ENCODE measurements at regions not wholly inside any gene's neighbourhood (a gene's known extent, or its start where the extent isn't known, plus 50 kb on each side); places are given as distances from the start of the nearest gene placed in this dataset.
"Not testable (repeated sequence)": the region's sequence is repeated elsewhere in the genome, so short reads cannot be mapped to it uniquely, and the experiment has no call there.

GRCh38 chr1:219560856-219561255 is 52.0 kb downstream of the ZC3H11B start:
- no peak for DNase-seq (ENCODE audit: low read depth)

- no peak for DNase-seq (ENCODE audit: low read depth)
Observed at GRCh38 chr1:219559899-219560298, 53.0 kb downstream of the ZC3H11B start.

GRCh38 chr1:219555806-219556205 is 57.1 kb downstream of the ZC3H11B start:
- peak; percentile 35 for DNase-seq (ENCODE audit: low read depth)

GRCh38 chr1:219555031-219555692 is 57.7 kb downstream of the ZC3H11B start:
- peak; percentile 58 for DNase-seq (ENCODE audit: low read depth)

- no peak for DNase-seq (ENCODE audit: low read depth)
Observed at GRCh38 chr1:219553934-219554502, 58.9 kb downstream of the ZC3H11B start.

- no peak for DNase-seq (ENCODE audit: low read depth)
Observed at GRCh38 chr1:219550201-219550600, 62.7 kb downstream of the ZC3H11B start.

- DNase-seq (ENCODE audit: low read depth) = no peak
Observed at GRCh38 chr1:219549215-219549614, 63.7 kb downstream of the ZC3H11B start.

GRCh38 chr1:219548386-219548785 is 64.5 kb downstream of the ZC3H11B start:
- no peak for DNase-seq (ENCODE audit: low read depth)

GRCh38 chr1:219545756-219546155 is 67.1 kb downstream of the ZC3H11B start:
- DNase-seq (ENCODE audit: low read depth) = not testable (repeated sequence)

- DNase-seq (ENCODE audit: low read depth) = no peak
Observed at GRCh38 chr1:219544163-219544846, 68.6 kb downstream of the ZC3H11B start.

- DNase-seq (ENCODE audit: low read depth) = peak; percentile 65
Observed at GRCh38 chr1:219542828-219543518, 69.9 kb downstream of the ZC3H11B start.

- DNase-seq (ENCODE audit: low read depth) = no peak
Observed at GRCh38 chr1:219541946-219542345, 71.0 kb downstream of the ZC3H11B start.

GRCh38 chr1:219539645-219540254 is 73.2 kb downstream of the ZC3H11B start:
- no peak for DNase-seq (ENCODE audit: low read depth)

GRCh38 chr1:219538886-219539285 is 74.0 kb downstream of the ZC3H11B start:
- DNase-seq (ENCODE audit: low read depth) = no peak

- DNase-seq (ENCODE audit: low read depth) = no peak
Observed at GRCh38 chr1:219537223-219537631, 75.7 kb downstream of the ZC3H11B start.

- no peak for DNase-seq (ENCODE audit: low read depth)
Observed at GRCh38 chr1:219536038-219536437, 76.9 kb downstream of the ZC3H11B start.

GRCh38 chr1:219534991-219535390 is 77.9 kb downstream of the ZC3H11B start:
- no peak for DNase-seq (ENCODE audit: low read depth)

- no peak for DNase-seq (ENCODE audit: low read depth)
Observed at GRCh38 chr1:219533280-219533679, 79.6 kb downstream of the ZC3H11B start.

- DNase-seq (ENCODE audit: low read depth) = no peak
Observed at GRCh38 chr1:219529116-219529515, 83.8 kb downstream of the ZC3H11B start.

- no peak for DNase-seq (ENCODE audit: low read depth)
Observed at GRCh38 chr1:219528633-219529032, 84.3 kb downstream of the ZC3H11B start.

- no peak for DNase-seq (ENCODE audit: low read depth)
Observed at GRCh38 chr1:219527994-219528393, 84.9 kb downstream of the ZC3H11B start.

- no peak for DNase-seq (ENCODE audit: low read depth)
Observed at GRCh38 chr1:219526074-219526473, 86.8 kb downstream of the ZC3H11B start.
